HG03045 (cell line): ENCODE measurements at regions not wholly inside any gene's neighbourhood (a gene's known extent, or its start where the extent isn't known, plus 50 kb on each side); places are given as distances from the start of the nearest gene placed in this dataset.

ENCODE experiments used
- ATAC-seq: cut with Tn5 transposase; IDR thresholded peaks from one replicate; pipeline ENCODE4 v1.9.1; 2021; ENCODE audit warnings: mild to moderate bottlenecking, moderate library complexity; ENCODE audit not compliant: unreplicated experiment

DNA sequence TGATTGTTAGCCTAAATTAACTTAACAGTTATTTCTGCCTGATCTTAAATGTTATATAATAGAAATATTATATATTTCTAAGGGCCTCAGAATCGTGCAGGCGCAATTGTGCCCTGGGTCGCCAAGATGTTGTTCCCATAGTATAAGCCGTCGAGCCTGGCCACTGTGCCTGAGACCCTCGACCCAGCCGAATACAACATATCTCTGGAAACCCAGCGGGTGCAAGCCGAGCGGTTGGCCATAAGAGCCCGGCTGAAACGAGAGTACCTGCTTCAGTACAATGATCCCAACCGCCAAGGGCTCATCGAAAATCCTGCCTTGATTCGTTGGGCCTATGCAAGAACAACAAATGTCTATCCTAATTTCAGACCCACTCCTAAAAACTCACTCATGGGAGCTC, 549.8 kb downstream of the KCTD8 start:
- no peak for ATAC-seq

GRCh38 chr4:43903456-43903855, 545.2 kb downstream of the KCTD8 start:
- no peak for ATAC-seq

GRCh38 chr4:43918377-43918776, 530.2 kb downstream of the KCTD8 start:
- ATAC-seq, result no peak

DNA sequence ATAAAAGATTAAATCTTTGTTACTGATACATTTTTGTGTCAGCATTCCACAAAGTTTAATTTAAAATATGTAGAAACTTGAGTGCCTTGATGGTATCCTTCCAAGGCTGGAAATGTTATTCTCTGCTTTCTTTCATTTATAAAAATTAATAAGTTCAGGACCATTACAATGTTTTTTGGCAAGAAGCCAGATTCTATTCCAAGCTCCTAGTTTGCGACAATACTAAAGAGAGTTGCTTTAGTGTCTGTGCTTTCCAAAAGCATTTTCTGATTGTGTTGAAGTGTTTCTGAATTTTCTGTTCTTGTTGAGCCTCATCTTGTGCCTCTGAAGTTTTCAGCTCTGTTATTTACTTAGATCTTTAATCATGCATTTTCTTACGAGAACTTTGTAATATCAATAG, 516.2 kb downstream of the KCTD8 start:
- ATAC-seq, result no peak

GRCh38 chr4:43943998-43944397, 504.6 kb downstream of the KCTD8 start:
- ATAC-seq, result no peak

GRCh38 chr4:43959976-43960375, 488.6 kb downstream of the KCTD8 start:
- ATAC-seq, result no peak

DNA sequence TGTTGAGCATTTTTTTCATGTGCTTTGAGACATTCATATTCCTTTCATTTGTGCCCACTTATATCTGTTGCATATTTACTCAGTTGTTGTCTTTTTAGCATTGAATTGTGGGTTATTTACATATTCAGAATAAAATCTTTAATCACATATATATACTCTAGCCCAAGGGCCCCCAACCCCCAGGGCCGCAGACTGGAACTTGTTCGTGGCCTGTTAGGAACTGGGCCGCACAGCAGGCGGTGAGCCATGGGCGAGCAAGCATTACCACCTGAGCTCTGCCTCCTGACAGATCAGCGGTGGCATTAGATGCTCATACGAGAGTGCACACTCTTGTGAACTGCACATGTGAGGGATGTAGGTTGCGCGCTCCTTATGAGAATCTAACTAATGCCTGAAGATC, 480.6 kb downstream of the KCTD8 start:
- ATAC-seq, result no peak

DNA sequence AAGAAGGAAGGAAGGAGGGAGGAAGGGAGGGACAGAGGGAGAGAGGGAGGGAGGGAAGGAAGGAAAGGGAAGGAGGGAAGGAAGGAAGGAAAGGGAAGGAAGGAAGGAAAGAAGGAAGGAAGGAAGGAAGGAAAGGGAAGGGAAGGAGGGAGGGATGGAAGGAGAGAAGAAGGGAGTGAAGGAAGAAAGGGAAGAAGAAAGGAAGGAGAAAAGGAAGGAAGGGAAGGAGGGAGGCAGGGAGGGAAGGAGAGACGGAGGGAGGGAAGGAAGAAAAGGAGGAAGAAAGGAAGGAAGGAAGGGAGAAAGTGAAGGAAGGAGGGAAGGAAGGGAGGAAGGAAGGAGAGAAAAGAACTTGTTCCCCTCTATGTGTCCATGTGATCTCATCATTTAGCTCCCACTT, 465.0 kb downstream of the KCTD8 start:
- no peak for ATAC-seq

- ATAC-seq, result no peak
These were observed 461.2 kb downstream of the KCTD8 start for GRCh38 chr4:43987331-43987944.

DNA sequence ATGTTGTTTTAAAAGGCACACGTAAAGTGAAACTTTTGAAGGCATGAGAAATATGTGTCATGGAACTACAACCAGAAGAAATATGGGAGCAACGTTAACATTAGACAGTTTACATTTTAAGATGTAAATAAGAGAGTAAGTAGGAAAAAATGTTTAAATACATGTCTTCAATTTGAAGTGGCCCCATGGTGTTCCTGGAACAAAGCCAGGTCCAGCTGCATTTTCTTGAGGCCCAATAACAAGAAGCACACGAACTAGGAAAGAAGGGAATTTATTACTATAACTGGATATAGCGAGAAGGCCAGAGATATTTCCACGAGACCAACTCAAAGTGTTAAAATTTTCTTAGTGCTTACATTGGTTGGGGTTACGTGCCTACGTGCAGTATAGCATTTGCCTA, 458.1 kb downstream of the KCTD8 start:
- ATAC-seq, result no peak

DNA sequence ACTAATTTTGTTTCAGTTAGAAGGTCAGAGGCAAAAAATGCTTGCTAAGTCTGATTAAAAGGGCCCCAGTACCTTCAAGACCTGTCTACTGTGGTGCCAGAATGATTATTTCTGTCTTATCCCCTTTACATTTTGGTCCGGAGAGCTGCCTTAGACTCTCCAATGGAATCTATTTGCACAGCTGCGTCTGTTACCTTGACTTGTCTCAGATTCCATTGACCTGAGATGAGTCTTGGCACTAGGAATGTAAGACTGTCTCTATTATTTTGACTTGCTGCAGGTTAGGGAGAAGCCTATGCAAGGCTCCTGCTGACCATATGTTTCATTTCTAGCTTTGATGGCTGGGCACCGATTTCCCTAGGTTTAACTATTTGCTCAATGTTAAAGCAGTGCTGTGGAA, 457.6 kb downstream of the KCTD8 start:
- ATAC-seq, result no peak

- ATAC-seq, result no peak
These were observed 456.1 kb downstream of the KCTD8 start for GRCh38 chr4:43992552-43992951.

GRCh38 chr4:43993196-43993902, 455.3 kb downstream of the KCTD8 start:
- ATAC-seq, result no peak

DNA sequence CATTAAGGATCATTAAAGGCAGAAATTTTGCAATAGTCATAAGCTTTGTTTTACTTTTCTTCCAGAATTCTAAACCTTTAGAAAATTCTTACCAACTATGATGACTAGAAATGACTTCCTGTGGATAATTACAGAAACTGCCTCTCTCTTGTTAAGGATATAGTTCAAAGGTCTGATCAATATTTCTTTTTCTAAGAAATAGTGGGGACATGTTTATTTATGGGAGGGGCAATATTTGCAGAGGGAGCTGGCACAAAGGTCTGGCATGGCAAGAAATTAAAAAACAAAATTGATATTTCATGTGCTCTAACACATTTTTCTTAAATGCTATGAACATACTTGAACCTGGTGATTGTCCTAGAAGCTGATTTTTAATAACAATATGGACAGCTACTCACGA, 448.9 kb downstream of the KCTD8 start:
- ATAC-seq, result no peak

DNA sequence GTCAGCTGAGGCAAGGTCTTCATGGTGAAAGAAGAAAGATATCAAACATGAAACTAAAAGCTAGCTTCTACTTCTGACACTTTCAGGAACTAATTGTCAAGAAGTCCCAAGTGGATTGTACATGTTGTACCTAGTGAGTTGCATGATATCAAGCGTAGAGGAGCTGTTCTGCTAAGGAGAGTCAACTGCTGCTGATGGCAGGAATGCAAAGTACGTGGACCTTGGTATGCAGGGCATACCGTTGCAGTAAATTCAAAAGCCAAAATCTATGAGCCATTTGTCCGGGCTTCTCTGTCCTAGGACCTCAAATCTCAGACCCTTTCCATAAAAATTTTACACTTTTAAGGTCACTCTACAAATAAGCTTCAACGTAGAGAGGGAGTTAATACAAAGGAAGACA, 446.2 kb downstream of the KCTD8 start:
- no peak for ATAC-seq

- no peak for ATAC-seq
These were observed 431.8 kb downstream of the KCTD8 start for GRCh38 chr4:44016570-44017421.

- no peak for ATAC-seq
These were observed 431.2 kb downstream of the KCTD8 start for GRCh38 chr4:44017422-44017739.

DNA sequence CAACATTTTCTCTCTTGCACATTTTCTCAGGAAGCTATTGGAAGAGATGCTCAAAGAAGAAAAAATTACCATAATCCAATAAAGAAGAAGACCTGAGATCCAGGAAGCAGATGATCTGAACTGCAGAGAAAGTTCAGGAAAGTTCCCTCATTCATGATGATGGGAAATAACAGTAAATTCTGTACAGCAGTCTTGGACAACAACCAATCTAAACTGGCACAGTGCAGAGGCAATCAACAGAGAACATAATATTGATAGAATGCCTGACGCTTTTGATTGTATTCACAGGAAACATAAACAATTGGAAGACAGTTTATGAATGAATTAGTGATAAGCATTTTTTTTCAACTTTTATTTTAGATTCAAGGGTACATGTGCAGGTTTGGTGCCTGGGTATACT, 428.9 kb downstream of the KCTD8 start:
- no peak for ATAC-seq

GRCh38 chr4:44025376-44026020, 423.1 kb downstream of the KCTD8 start:
- ATAC-seq, result no peak

DNA sequence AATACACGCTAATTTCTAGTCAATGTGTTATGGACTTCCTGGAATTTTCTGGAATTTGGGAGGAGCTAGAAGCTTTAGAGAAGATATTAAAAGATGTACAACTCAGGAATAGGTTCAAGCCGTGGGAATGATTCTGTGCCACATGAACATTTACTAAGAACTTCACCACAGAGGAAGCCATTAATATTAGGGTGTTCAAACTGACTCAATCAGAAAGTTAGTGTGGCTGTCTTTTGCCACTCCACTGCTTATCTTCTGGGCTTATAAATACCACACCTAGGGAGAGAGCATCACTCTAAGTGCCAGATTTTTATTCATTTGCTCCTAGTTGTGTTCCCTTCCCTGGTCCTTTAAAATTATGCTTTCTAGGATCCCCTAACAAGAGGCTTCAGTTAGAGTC, 409.8 kb downstream of the KCTD8 start:
- ATAC-seq, result no peak

- no peak for ATAC-seq
These were observed 402.1 kb downstream of the KCTD8 start for GRCh38 chr4:44046491-44046890.

- ATAC-seq, result no peak
These were observed 391.9 kb downstream of the KCTD8 start for GRCh38 chr4:44056721-44057151.
